ENCODE measurements at regions not wholly inside any gene's neighbourhood (a gene's known extent, or its start where the extent isn't known, plus 50 kb on each side); places are given as distances from the start of the nearest gene placed in this dataset.

- no peak for DNase-seq
These were observed 92.9 kb upstream of the RCN1 start for GRCh38 chr11:31997955-31998354.

- DNase-seq, result no peak
These were observed 94.6 kb upstream of the RCN1 start for GRCh38 chr11:31996159-31996881.

DNA sequence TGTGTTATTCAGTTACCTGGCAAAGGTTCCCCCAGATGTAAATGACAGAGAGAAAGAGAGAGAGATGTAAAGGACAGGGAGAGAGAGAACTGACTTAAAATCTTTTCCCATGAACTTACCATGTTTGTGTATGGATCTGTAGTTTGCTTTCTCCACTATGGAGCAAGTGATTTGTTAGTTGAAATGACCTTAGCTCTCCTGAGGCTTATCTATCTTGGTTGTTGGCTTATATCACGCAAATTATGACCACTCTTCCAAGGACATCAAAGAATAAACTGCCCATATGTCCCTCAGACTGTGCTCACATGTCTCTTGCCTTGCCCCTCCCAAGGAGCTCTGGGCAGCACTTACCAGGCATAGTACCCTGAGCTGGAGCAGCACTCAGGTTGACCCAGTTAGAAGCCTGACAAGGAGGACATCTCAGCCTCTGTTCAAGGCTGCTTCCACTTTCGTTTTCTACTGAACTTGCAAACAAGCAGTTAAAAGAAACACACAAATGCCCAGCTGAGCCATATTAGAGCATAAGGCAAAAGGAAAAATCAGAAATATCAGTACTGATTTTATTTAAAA is 95.3 kb upstream of the RCN1 start:
- no peak for DNase-seq

DNA sequence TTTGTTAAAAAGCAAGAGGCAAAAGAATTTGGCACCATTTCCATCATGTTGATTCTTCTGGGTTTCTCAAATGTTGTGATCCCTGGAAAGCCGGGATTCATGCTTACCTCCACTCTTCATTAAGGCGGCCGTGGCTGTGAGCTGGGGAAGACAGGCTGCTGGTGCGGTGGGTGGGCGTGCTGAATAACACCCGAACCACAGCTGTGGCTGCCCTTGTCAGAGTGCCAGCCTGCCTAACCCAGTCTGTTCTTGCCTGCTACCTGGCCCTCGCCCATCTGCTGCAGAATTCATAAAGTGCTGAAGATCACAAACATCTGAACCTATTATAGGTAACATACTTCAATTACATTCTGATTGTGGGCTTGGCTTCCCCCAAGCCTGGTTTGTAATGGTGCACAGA is 95.8 kb upstream of the RCN1 start:
- DNase-seq, result no peak

DNA sequence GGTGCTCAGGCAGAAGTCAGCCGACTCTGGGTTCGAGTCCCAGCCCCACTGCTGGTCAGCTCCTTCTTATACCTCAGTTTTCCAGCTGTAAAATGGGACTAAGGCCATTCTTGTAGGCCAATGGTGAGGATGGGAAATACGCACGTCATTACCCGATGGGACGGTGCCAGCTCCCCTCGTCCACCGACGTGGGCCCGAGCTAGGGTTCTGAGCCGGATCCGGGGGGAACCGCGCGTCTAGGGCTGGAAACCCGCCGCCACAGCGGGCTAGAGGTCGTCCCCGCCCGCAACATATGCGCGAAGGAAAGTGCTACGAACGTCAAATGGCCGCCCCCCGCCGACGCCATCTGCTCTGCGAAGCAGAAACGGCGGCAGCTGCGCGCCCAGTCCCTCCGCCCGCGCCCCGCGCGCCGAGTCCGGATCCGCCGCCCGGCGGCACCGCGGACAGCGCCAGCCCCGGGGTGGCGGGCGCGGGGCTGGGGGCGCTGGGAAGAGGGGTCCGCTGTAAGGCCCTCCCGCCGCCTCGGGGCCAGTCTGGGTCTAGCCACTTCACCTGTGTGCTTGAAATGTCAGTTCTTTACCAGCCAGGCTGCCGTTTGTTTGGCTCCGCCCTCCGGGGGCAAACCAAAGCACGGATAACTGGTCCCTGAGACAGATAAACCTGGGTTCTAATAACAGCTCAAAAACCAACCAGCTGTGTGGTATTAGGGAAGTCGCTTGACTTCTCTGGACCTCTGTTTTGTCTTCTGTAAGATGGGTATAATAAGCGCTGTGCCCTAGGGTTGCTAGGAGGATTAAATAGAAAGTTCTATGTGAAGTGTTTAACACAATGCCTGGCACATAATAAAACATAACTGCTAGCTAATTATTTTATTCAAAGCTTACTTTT is 103.5 kb upstream of the RCN1 start:
- no peak for DNase-seq

DNA sequence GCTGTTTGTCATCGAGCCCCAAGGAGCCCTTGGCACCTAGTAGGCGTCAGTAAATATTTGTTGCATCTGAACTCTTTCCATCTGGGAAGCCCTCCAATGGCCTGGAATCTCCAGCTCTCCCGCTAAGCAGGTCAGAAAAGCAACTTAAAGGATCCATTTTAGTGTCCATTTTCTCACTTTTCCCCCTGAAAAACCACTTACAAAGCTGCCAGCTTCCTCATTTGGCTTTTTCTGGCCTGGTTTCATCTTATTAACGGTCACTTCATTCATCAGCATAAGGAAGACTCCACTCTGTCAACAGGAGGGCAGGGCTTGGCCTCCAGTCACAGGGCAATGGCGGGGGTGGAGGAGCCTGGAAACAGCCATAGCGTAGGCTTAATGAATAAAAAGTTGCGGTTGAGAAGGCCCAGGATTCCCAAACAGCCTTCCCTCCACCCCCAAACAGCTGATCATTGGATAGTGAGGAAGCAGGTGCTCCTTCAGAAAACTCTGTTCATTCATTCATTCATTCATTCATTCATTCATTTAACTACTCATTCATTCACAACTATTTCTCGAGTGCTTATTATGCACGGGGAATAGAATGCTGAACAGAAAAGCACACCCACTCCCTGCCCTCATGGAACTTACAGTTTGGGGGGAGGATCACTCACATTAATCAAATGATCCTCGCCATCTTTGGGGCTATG is 104.5 kb upstream of the RCN1 start:
- DNase-seq, result no peak

GRCh38 chr11:31981457-31981856 is 109.4 kb upstream of the RCN1 start:
- no peak for DNase-seq

GRCh38 chr11:31977343-31977742 is 113.5 kb upstream of the RCN1 start:
- no peak for DNase-seq

GRCh38 chr11:31974366-31975136 is 116.3 kb upstream of the RCN1 start:
- no peak for DNase-seq

- no peak for DNase-seq
These were observed 117.7 kb upstream of the RCN1 start for GRCh38 chr11:31973172-31973571.

DNA sequence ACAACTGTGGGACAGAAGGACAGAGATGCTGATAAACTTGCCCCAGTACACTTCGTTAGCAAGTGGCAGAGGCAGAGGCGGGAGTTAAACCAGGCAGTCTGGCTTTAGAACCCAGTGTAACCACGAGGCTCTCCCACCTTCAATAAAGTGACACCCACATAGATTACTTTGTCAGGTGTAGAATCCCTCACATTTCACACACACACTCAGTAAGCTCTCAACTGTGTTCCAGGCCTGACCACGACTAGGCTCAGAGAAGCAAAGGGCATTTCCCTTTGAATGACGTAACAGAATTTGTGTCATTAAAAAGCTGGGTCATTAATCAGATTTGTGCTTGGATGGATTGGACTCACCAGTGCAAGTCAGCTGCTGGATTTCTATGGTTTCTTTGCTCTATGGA is 118.3 kb upstream of the RCN1 start:
- DNase-seq, result no peak

DNA sequence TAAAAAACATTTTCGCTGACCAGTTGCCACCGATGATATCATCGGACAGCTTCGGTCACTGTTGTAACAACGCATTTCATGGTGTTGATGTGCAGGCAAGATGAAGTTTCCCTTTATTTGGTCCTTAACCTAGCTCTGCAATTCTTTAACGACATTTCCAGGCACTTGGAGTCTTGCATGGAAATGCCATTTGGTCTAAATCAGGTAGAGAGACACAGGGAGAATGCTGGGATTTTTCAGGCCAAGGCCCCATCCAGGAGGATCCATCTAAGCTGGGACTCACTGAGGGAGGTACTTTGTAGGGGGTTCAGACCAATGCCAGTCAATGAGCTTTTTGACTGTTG is 121.5 kb upstream of the RCN1 start:
- DNase-seq, result peak; percentile 26

- no peak for DNase-seq
These were observed 122.2 kb upstream of the RCN1 start for GRCh38 chr11:31968461-31969358.

DNA sequence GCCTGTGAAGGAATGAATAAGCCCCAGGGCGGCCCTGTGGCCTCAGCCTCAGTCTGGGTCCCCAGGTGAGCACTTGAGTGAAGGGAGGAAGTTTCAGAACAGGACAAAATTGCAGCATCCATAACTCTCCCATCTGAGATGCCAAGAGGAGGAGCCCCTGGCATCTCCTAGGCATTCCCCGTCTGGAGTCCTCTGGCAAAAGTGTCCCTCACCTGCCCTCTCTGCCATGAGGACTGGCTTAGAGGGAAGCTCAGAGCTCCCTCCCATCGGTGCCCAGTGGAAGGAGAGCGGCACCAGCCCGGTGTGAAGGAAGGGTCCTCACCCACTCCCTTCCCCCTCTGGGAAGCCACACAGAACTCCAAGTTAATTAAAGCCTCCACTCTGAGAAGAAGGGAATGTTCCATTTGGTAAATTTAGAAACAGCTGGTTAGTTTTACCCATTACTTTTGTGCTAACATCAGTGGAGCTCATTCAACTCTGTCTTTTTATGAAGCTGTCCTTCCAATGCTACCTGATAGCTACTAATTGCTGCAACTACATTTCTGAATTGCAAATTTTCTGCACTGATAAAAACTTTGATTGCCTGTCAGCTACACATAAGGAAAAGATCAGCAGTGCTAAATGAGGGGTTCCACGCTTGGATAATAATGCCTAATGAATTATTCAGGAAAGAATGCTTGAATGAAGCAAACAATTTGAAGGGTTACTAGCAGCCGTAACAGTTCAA is 123.3 kb upstream of the RCN1 start:
- no peak for DNase-seq

GRCh38 chr11:31966846-31967245 is 124.0 kb upstream of the RCN1 start:
- no peak for DNase-seq

DNA sequence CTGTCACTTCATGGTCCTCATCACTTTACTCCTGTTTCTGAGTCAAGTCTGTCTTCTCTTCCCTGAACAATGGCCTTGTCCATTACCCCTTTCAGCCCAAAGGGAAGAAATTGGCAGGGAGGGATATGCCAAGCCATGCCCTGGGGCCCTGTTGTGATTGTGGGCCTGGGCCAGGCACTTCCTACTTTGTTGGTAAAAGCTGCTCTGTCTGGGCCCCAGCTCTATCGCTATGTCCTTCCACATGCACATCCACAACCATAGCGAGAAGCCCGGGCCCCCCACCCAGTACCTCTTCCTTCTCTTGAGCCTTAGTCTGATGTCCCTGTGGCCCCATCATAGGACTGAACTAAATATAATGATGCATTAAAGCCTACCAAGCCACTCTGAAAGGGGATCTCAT is 126.7 kb upstream of the RCN1 start:
- no peak for DNase-seq

- no peak for DNase-seq
These were observed 130.7 kb upstream of the RCN1 start for GRCh38 chr11:31960126-31960525.

DNA sequence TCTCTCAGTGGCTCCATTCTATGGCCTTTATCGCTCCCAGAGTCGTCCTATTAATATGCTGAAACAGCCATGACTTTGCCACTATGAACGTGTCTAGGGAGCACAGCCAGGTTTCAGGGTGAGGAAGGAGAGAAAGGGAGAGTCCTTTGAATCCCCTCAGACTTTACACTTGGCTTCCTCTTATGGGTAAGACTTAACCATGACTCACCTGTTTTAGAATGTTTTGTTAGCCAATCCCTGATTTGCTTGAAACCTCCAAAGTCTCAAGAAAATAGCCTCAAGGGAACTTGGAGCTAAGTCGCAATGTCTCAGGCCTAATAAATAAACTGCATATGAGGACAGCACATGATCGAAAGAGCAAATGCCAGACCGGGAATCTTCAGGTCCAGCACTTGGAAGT is 131.2 kb upstream of the RCN1 start:
- no peak for DNase-seq

- peak; percentile 59 for DNase-seq
These were observed 132.7 kb upstream of the RCN1 start for GRCh38 chr11:31958076-31958735.

GRCh38 chr11:31957674-31958073 is 133.2 kb upstream of the RCN1 start:
- DNase-seq, result no peak
